GM23338 (cell line): ENCODE measurements at regions not wholly inside any gene's neighbourhood (a gene's known extent, or its start where the extent isn't known, plus 50 kb on each side); places are given as distances from the start of the nearest gene placed in this dataset.

Experiments used
- ATAC-seq: fragments of 200-7000 bp; cut with Tn5 transposase; 3 replicates; pipeline ENCODE4 v1.9.1; 2020
- DNase-seq: peaks from one replicate; pipeline ENCODE4 v3.0.0-alpha.2; 2015; ENCODE audit warnings: low spot score
- H2AFZ ChIP-seq: fragments of 200-600 bp; sonication (generic); 2 replicates; pipeline ENCODE4 v1.8.0; 2016; ENCODE audit warnings: antibody characterized with exemption, mild to moderate bottlenecking, moderate library complexity
- H3F3A ChIP-seq: fragments of 200-600 bp; sonication (generic); replicated peaks from 2 replicates; pipeline ENCODE4 v1.8.0; 2017; ENCODE audit warnings: antibody characterized with exemption, mixed run types, low read depth
- H3K27ac ChIP-seq: fragments of 200-600 bp; sonication (generic); 2 replicates; pipeline ENCODE4 v1.6.1; 2016; ENCODE audit warnings: low read depth
- H3K27me3 ChIP-seq: fragments of 200-600 bp; sonication (generic); 2 replicates; pipeline ENCODE4 v1.8.0; 2016; ENCODE audit warnings: mild to moderate bottlenecking, mixed run types, moderate library complexity; ENCODE audit not compliant: insufficient read depth
- H3K36me3 ChIP-seq: fragments of 200-600 bp; sonication (generic); 2 replicates; pipeline ENCODE4 v1.8.0; 2016; ENCODE audit warnings: mild to moderate bottlenecking; ENCODE audit not compliant: insufficient read depth
- H3K4me1 ChIP-seq: fragments of 200-600 bp; sonication (generic); 2 replicates; pipeline ENCODE4 v1.8.0; 2016; ENCODE audit warnings: mild to moderate bottlenecking, moderate library complexity; ENCODE audit not compliant: insufficient read depth
- H3K4me2 ChIP-seq: fragments of 200-600 bp; sonication (generic); 2 replicates; pipeline ENCODE4 v1.7.1; 2017; ENCODE audit warnings: mixed run types
- H3K4me3 ChIP-seq: fragments of 200-600 bp; sonication (generic); 2 replicates; pipeline ENCODE4 v1.6.1; 2016; ENCODE audit warnings: mixed run types
- H3K79me2 ChIP-seq: fragments of 200-600 bp; sonication (generic); replicated peaks from 2 replicates; pipeline ENCODE4 v1.8.0; 2017; ENCODE audit warnings: mild to moderate bottlenecking; ENCODE audit not compliant: insufficient read depth
- H3K9me2 ChIP-seq: fragments of 200-600 bp; sonication (generic); 2 replicates; pipeline ENCODE4 v1.8.0; 2017; ENCODE audit not compliant: insufficient read depth
- H4K20me1 ChIP-seq: fragments of 200-600 bp; sonication (generic); replicated peaks from 2 replicates; pipeline ENCODE4 v1.8.0; 2017; ENCODE audit warnings: mild to moderate bottlenecking; ENCODE audit not compliant: insufficient read depth
- H3K27ac Mint-ChIP-seq: 2 replicates; pipeline ENCODE4 v1.8.0; 2020; ENCODE audit warnings: inconsistent platforms, mild to moderate bottlenecking, moderate library complexity, mixed read lengths
- H3K27me3 Mint-ChIP-seq: 3 replicates; pipeline ENCODE4 v1.8.0; 2022; ENCODE audit warnings: low read depth, mild to moderate bottlenecking, moderate library complexity, mixed read lengths, inconsistent platforms; ENCODE audit not compliant: insufficient read depth, poor library complexity
- H3K36me3 Mint-ChIP-seq: 3 replicates; pipeline ENCODE4 v1.8.0; 2021; ENCODE audit warnings: low read depth, mild to moderate bottlenecking, inconsistent platforms, moderate library complexity, mixed read lengths
- H3K4me1 Mint-ChIP-seq: 3 replicates; pipeline ENCODE4 v1.8.0; 2020; ENCODE audit warnings: mild to moderate bottlenecking, inconsistent platforms, mixed read lengths
- H3K4me3 Mint-ChIP-seq: 3 replicates; pipeline ENCODE4 v1.8.0; 2021; ENCODE audit warnings: moderate library complexity, mild to moderate bottlenecking, inconsistent platforms, mixed read lengths
- H3K9me3 Mint-ChIP-seq: 3 replicates; pipeline ENCODE4 v1.8.0; 2020; ENCODE audit warnings: moderate library complexity, mild to moderate bottlenecking, inconsistent platforms, mixed read lengths
- CREB1 ChIP-seq: fragments of 250-450 bp; sonication (Bioruptor Pico); IDR thresholded peaks from 2 replicates; pipeline ENCODE4 v1.5.0; 2020; ENCODE audit warnings: low read depth, mild to moderate bottlenecking, moderate library complexity
- CTCF ChIP-seq, 2 experiments: fragments of 200-600 bp in 1 of 2; sonication (generic) in 1 of 2; conservative IDR thresholded peaks; 2 replicates each; pipeline versions ENCODE4 v1.5.1 to v1.6.1; 2016 to 2017; ENCODE audit warnings: antibody characterized with exemption in 2 of 2, low read depth in 2 of 2, mild to moderate bottlenecking in 2 of 2, moderate library complexity in 1 of 2
- ETS1 ChIP-seq: IDR thresholded peaks from 2 replicates; pipeline ENCODE4 v1.6.1; 2016; ENCODE audit warnings: antibody characterized with exemption
- JUNB ChIP-seq: IDR thresholded peaks from one replicate; pipeline ENCODE4 v1.6.1; 2016; ENCODE audit warnings: antibody characterized with exemption; ENCODE audit not compliant: unreplicated experiment
- STAT1 ChIP-seq: IDR thresholded peaks from one replicate; pipeline ENCODE4 v1.6.1; 2016; ENCODE audit warnings: antibody characterized with exemption; ENCODE audit not compliant: unreplicated experiment
- ZNF462 ChIP-seq: fragments of 250-450 bp; sonication (Bioruptor Pico); IDR thresholded peaks from 2 replicates; pipeline ENCODE4 v1.5.0; 2020; ENCODE audit warnings: mild to moderate bottlenecking, moderate library complexity

GRCh38 chr11:28911829-28912228, 803.6 kb downstream of the METTL15 start:
- Histone ChIP-seq H3K4me1 (no peaks in the 10 kb centered on the region), H3K27ac (no peak overlapping the region), H3K79me2 (no peaks in the 10 kb centered on the region), H4K20me1 (no peaks in the 10 kb centered on the region), H3K9me2 (no peaks in the 10 kb centered on the region), H3K27me3 (no peaks in the 10 kb centered on the region), H3K4me2 (no peak overlapping the region), H2AFZ (no peak overlapping the region; the same call in 1 of the 2 replicates), H3K4me3 (no peak overlapping the region), H3F3A (no peaks in the 10 kb centered on the region), H3K36me3 (no peaks in the 10 kb centered on the region)
- peaks cover 3% of the 10 kb centered on the region for H3K27me3 Mint-ChIP-seq
- ATAC-seq (no peak), DNase-seq (no peak)
- H3K4me3 Mint-ChIP-seq, result no peak overlapping the region
- H3K36me3 Mint-ChIP-seq, result no peaks in the 10 kb centered on the region
- TF ChIP-seq JUNB (no peak), STAT1 (no peak), CTCF (conservative IDR thresholded peaks at IDR 0.05; ENCODE audit: low read depth in 2 of 2) (no peak), ETS1 (no peak), ZNF462 (no peak), CREB1 (no peak)
- no peaks in the 10 kb centered on the region for H3K4me1 Mint-ChIP-seq
- H3K27ac Mint-ChIP-seq, result no peak overlapping the region
- H3K9me3 Mint-ChIP-seq, result no peaks in the 10 kb centered on the region
